ENCODE measurements at regions not wholly inside any gene's neighbourhood (a gene's known extent, or its start where the extent isn't known, plus 50 kb on each side); places are given as distances from the start of the nearest gene placed in this dataset.
A peak's percentile ranks its signal among the peaks of the same experiment; 100 is the strongest.

GRCh38 chr5:125117566-125117965, 371.1 kb upstream of the ZNF608 start:
- CTCF ChIA-PET: no interaction called here
- FAIRE-seq (no peak), ATAC-seq (no peak), DNase-seq (ENCODE audit: low read depth in 1 of 2, low spot score in 1 of 2) (no peak)
- Histone ChIP-seq H3K4me1 (no peaks in the 10 kb centered on the region), H3K4me3 (no peak overlapping the region), H3K9me3 (no peaks in the 10 kb centered on the region), H3K4me2 (no peak overlapping the region), H3K27ac (no peak overlapping the region)
- POLR2A ChIA-PET: no interaction called here
- 60% methylated on average over 6 of the region's 6 CpGs for WGBS (ENCODE audit: missing lambda C conversion rate)
- TF ChIP-seq CBX2 (IDR thresholded peaks at IDR 0.05; ENCODE audit: borderline replicate concordance, low read depth) (no peak), JUN (IDR thresholded peaks at IDR 0.05) (no peak)

DNA sequence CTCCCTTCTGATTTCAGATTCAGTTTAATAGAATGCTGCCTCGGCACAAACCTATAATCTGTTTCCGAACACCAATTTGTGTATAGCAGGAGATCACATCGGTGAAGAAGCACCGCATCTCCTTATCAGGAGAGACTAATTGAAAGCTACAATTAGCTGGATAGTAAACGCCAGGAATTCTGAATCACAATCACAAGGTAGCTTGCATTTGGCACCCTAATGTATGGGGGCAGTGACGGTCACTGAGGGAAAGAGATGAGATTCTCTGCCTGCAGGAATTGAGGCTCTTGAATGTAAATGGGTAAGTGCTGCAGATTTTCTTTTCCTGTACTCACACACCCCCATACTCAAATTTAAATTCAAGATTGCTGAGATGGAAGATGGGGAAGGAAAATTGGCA, 373.6 kb upstream of the ZNF608 start:
- no peak for FAIRE-seq
- H3K4me1 ChIP-seq: no peaks in the 10 kb centered on the region
- CTCF ChIA-PET: interaction anchor here (1.2 kb wide), 1 partner anchor 12 kb away, joined by 3 read pairs; no protein-coding TSS in a partner anchor
- no peaks in the 10 kb centered on the region for H3K9me3 ChIP-seq
- no peak overlapping the region for H3K4me3 ChIP-seq
- 79% methylated on average over 6 of the region's 6 CpGs for WGBS (ENCODE audit: missing lambda C conversion rate)
- POLR2A ChIA-PET: no interaction called here
- ATAC-seq: no peak
- TF ChIP-seq SREBF2 (IDR thresholded peaks at IDR 0.05): no peak
- no peak for TF ChIP-seq EHF (CRISPR knock-in tag; IDR thresholded peaks at IDR 0.05)
- TF ChIP-seq GATA3 (IDR thresholded peaks at IDR 0.05; ENCODE audit: borderline replicate concordance): no peak
- TF ChIP-seq BHLHE40 (IDR thresholded peaks at IDR 0.05; ENCODE audit: low read depth, low read length): no peak
- no peak for TF ChIP-seq TFCP2L1 (CRISPR knock-in tag; IDR thresholded peaks at IDR 0.05)
- no peak for TF ChIP-seq EHMT2 (IDR thresholded peaks at IDR 0.05; ENCODE audit: low read depth)
- no peak for TF ChIP-seq FOSL2 (IDR thresholded peaks at IDR 0.05)
- TF ChIP-seq FOSL2 (CRISPR knock-in tag; IDR thresholded peaks at IDR 0.05): no peak
- TF ChIP-seq ZFP36 (IDR thresholded peaks at IDR 0.05; ENCODE audit: borderline replicate concordance, partially characterized antibody): no peak
- TF ChIP-seq HES2 (IDR thresholded peaks at IDR 0.05): no peak
- no peak for TF ChIP-seq NPAS2 (CRISPR knock-in tag; IDR thresholded peaks at IDR 0.05; ENCODE audit: borderline replicate concordance)
- TF ChIP-seq PHF8 (IDR thresholded peaks at IDR 0.05; ENCODE audit: borderline replicate concordance, low read depth): no peak
- no peak for DNase-seq (ENCODE audit: low read depth in 1 of 2, low spot score in 1 of 2)
- no peak overlapping the region for H3K27ac ChIP-seq
- no peak overlapping the region for H3K4me2 ChIP-seq

DNA sequence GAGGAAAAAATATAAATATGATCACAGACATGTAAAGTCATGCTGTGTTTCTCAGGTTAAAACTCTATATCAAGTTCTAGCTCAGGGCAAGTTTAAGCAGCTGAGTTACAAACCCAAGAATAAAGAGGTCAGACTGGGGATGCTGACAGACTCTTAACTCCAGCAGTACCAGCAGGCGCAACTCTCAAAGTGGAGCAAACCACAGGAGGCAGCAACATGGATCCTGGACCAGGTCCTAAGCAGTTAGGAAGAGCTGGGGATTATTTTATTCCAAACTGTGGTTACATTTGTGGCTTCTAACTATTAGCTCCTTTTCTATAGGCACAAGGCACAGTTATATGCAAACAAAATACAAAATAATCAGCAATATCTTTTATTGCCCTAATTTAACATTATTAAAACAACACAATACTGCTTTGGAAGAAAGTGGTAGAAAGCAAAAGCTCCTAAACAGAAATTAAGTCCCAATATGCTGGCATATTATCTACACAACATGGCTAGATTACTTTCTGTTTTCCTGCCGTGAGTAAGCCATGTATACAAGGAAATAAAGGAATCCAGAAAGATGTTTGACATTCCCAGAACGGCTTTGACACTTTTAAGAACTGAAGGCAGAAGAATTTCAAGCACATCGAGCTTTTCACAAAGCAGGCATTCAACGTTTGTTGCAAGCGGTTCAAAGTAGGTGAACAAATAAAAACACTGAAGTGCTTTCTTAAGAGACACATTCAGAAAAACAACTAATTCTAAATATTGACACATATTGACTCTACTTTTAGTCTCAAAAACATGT, 378.8 kb upstream of the ZNF608 start:
- Histone ChIP-seq H3K9me3 (no peaks in the 10 kb centered on the region), H3K4me3 (no peak overlapping the region), H3K4me2 (peak overlapping the region; percentile 31; the same call in 2 of the 3 replicates), H3K4me1 (no peaks in the 10 kb centered on the region), H3K27ac (no peak overlapping the region)
- ChIA-PET CTCF (interaction anchor here (0.8 kb wide), 1 partner anchor 9 kb away, joined by 3 read pairs; no protein-coding TSS in a partner anchor), POLR2A (interaction anchor here (0.6 kb wide), 1 partner anchor 170 kb away, joined by 3 read pairs; no protein-coding TSS in a partner anchor)
- TF ChIP-seq FOXS1 (CRISPR knock-in tag; IDR thresholded peaks at IDR 0.05): no peak
- no peak for TF ChIP-seq JUN (IDR thresholded peaks at IDR 0.05)
- no peak for TF ChIP-seq PBX3 (IDR thresholded peaks at IDR 0.05)
- no peak for TF ChIP-seq MAZ (IDR thresholded peaks at IDR 0.05; ENCODE audit: borderline replicate concordance, low read depth, low read length)
- TF ChIP-seq FOSL2 (IDR thresholded peaks at IDR 0.05): no peak
- TF ChIP-seq FOSL2 (CRISPR knock-in tag; IDR thresholded peaks at IDR 0.05): no peak
- TF ChIP-seq RARB (CRISPR knock-in tag; IDR thresholded peaks at IDR 0.05): no peak
- no peak for TF ChIP-seq NR3C1 (IDR thresholded peaks at IDR 0.05)
- no peak for TF ChIP-seq NFE2L2 (conservative IDR thresholded peaks at IDR 0.05; ENCODE audit: low read length)
- no peak for TF ChIP-seq HDAC2 (IDR thresholded peaks at IDR 0.05)
- no peak for TF ChIP-seq BHLHE40 (IDR thresholded peaks at IDR 0.05; ENCODE audit: low read depth, low read length)
- TF ChIP-seq EP300 (IDR thresholded peaks at IDR 0.05): no peak
- TF ChIP-seq, protein P1, sequence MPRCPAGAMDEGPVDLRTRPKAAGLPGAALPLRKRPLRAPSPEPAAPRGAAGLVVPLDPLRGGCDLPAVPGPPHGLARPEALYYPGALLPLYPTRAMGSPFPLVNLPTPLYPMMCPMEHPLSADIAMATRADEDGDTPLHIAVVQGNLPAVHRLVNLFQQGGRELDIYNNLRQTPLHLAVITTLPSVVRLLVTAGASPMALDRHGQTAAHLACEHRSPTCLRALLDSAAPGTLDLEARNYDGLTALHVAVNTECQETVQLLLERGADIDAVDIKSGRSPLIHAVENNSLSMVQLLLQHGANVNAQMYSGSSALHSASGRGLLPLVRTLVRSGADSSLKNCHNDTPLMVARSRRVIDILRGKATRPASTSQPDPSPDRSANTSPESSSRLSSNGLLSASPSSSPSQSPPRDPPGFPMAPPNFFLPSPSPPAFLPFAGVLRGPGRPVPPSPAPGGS (IDR thresholded peaks at IDR 0.05): no peak
- TF ChIP-seq ZFP36 (IDR thresholded peaks at IDR 0.05; ENCODE audit: borderline replicate concordance, partially characterized antibody): no peak
- no peak for TF ChIP-seq GATA3 (IDR thresholded peaks at IDR 0.05; ENCODE audit: borderline replicate concordance)
- no peak for TF ChIP-seq FOSB (CRISPR knock-in tag; IDR thresholded peaks at IDR 0.05)
- no peak for TF ChIP-seq PHF8 (IDR thresholded peaks at IDR 0.05; ENCODE audit: borderline replicate concordance, low read depth)
- TF ChIP-seq MAFK (IDR thresholded peaks at IDR 0.05; ENCODE audit: partially characterized antibody): no peak
- no peak for TF ChIP-seq RAD21 (conservative IDR thresholded peaks at IDR 0.05 in 1 of 2, IDR thresholded peaks at IDR 0.05 in 1 of 2)
- no peak for DNase-seq (ENCODE audit: low read depth in 1 of 2, low spot score in 1 of 2)
- 35% methylated on average over 6 of the region's 6 CpGs for WGBS (ENCODE audit: missing lambda C conversion rate)
- FAIRE-seq: no peak
- ATAC-seq: no peak
